Retinal pigment epithelial cell (primary cell): ENCODE measurements at regions not wholly inside any gene's neighbourhood (a gene's known extent, or its start where the extent isn't known, plus 50 kb on each side); places are given as distances from the start of the nearest gene placed in this dataset.
"Not testable (repeated sequence)": the region's sequence is repeated elsewhere in the genome, so short reads cannot be mapped to it uniquely, and the experiment has no call there.

Source experiments
- DNase-seq: peaks from one replicate; pipeline ENCODE4 v3.0.0-alpha.2; 2010; ENCODE audit warnings: low read depth
- H3K4me3 ChIP-seq: 2 replicates; pipeline ENCODE4 v1.5.1; 2011; ENCODE audit warnings: mild to moderate bottlenecking, low read length, control low read depth, moderate library complexity

- not testable (repeated sequence) for DNase-seq, H3K4me3 ChIP-seq
These were observed 223.9 kb downstream of the BCL2L11 start for GRCh38 chr2:111344590-111344989.

GRCh38 chr2:111345439-111345838, 224.7 kb downstream of the BCL2L11 start:
- not testable (repeated sequence) for H3K4me3 ChIP-seq, DNase-seq

GRCh38 chr2:111346018-111346930, 225.6 kb downstream of the BCL2L11 start:
- DNase-seq, H3K4me3 ChIP-seq: not testable (repeated sequence)

- not testable (repeated sequence) for H3K4me3 ChIP-seq, DNase-seq
These were observed 227.0 kb downstream of the BCL2L11 start for GRCh38 chr2:111347695-111348094.

GRCh38 chr2:111348316-111348715, 227.6 kb downstream of the BCL2L11 start:
- H3K4me3 ChIP-seq, DNase-seq: not testable (repeated sequence)

GRCh38 chr2:111355022-111355817, 234.5 kb downstream of the BCL2L11 start:
- H3K4me3 ChIP-seq, DNase-seq: not testable (repeated sequence)

GRCh38 chr2:111355823-111356511, 235.3 kb downstream of the BCL2L11 start:
- DNase-seq, H3K4me3 ChIP-seq: not testable (repeated sequence)

GRCh38 chr2:111356512-111357031, 235.9 kb downstream of the BCL2L11 start:
- not testable (repeated sequence) for H3K4me3 ChIP-seq, DNase-seq

GRCh38 chr2:111365986-111366640, 245.4 kb downstream of the BCL2L11 start:
- DNase-seq, H3K4me3 ChIP-seq: not testable (repeated sequence)

GRCh38 chr2:111366641-111367029, 245.9 kb downstream of the BCL2L11 start:
- not testable (repeated sequence) for H3K4me3 ChIP-seq, DNase-seq

GRCh38 chr2:111367080-111367479, 246.4 kb downstream of the BCL2L11 start:
- not testable (repeated sequence) for H3K4me3 ChIP-seq, DNase-seq

GRCh38 chr2:111367871-111368270, 247.2 kb downstream of the BCL2L11 start:
- not testable (repeated sequence) for DNase-seq, H3K4me3 ChIP-seq

- not testable (repeated sequence) for DNase-seq, H3K4me3 ChIP-seq
These were observed 247.6 kb downstream of the BCL2L11 start for GRCh38 chr2:111368288-111368687.

GRCh38 chr2:111373060-111373459, 252.3 kb downstream of the BCL2L11 start:
- not testable (repeated sequence) for H3K4me3 ChIP-seq, DNase-seq

- H3K4me3 ChIP-seq, result not testable (repeated sequence)
These were observed 253.3 kb downstream of the BCL2L11 start for GRCh38 chr2:111373989-111374388.

GRCh38 chr2:111374734-111375133, 254.0 kb downstream of the BCL2L11 start:
- H3K4me3 ChIP-seq, DNase-seq: not testable (repeated sequence)

More at GRCh38 chr2:111373989-111374388, 253.3 kb downstream of the BCL2L11 start:
- not testable (repeated sequence) for DNase-seq

GRCh38 chr2:111375320-111375883, 254.7 kb downstream of the BCL2L11 start:
- DNase-seq, H3K4me3 ChIP-seq: not testable (repeated sequence)

GRCh38 chr2:111376272-111376970, 255.7 kb downstream of the BCL2L11 start:
- DNase-seq, H3K4me3 ChIP-seq: not testable (repeated sequence)
